ENCODE measurements at regions not wholly inside any gene's neighbourhood (a gene's known extent, or its start where the extent isn't known, plus 50 kb on each side); places are given as distances from the start of the nearest gene placed in this dataset.
"Not testable (repeated sequence)": the region's sequence is repeated elsewhere in the genome, so short reads cannot be mapped to it uniquely, and the experiment has no call there.

DNA sequence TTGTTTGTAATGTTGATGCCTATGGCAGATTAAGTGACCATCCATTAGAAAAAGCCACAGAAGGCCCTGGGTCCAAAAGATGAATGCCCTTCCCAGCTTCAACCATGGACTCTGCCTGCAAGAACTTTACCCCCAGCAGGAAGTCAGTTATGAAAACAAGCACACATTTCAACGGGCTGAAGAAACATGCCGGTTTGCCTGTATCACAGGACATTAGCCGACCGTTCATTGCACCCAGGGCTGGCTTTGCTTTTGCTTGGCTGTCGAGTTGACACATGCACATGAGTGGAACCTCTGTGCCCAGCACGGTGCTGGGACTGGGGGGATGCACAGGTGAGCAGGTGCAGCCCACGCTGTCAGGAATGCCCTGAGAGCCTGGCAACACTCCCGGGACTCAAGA is 1087.0 kb downstream of the BCL11B start:
- no peak for DNase-seq

DNA sequence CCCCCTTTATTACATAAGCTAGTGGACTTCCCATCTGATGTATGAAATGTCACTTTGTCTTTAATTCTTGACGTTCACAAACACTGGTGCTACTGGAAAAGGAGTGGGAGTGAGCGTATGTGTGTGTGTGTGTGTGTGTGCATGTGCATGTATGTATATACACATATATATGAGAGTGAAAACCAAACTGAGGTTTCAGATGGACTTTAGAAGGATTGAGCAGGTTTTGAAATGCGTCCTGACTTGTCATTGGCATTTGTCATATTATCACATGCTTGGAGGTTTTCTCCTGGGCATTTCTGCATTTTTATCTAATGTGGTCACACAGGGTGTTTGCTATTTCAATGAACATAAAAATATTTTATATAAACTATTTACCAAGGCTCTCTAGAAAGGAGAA is 1085.9 kb downstream of the BCL11B start:
- no peak for DNase-seq

DNA sequence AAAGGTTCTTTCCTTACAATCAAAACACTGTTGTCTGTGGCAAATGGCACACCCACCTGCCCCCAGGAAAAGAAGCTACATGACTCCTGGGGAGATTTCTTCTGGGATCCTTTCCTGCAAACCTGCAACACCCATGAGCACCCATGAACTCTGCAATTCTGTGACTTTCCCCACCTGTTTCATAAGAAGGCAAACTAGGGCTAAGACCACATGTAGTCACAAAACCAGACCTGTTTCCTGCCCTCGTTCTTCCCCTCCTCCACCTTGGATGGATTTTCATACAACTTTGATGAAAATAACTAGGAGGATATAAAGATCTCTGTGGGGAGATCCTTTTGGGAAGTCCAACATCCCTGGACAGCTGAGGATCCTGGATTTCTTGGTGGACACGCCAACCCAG is 1084.7 kb downstream of the BCL11B start:
- no peak for DNase-seq

DNA sequence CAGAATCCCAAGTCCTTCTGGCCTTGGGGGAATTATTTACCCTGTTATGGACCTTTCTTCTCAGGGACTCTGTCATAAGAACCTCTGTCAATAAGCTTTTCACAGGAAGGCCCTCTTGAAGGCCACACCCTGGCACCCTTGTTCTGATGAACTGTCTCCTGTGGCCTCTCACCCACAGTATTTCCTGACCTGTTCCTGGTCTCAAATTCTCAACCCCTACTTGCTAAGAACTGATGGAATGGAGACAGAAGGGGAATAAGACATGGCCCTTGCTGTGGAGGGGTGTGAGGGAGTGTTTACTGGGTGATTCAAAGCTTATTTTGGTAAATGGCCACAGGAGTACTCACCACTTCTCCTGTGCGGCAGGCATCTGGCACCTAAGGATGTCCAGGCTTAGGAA is 1082.9 kb downstream of the BCL11B start:
- no peak for DNase-seq

DNA sequence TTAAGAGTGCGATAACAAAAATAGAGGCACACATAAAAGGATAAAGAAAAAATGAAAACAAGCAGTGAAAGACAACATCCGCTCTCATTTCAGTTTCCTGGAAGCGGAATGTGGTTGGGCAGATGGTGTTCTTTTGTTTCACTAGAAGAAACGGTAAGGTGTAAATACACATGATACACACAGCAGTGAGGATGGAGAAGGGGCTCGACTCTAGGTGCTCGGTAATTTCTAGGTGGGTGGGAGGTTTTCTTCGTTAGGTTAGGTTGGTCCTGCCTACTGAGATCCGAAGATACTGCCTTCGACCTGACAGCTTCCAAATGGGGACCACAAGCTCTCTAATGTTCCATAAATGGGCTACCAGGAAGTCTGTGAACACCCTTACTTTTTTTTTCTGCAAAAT is 1082.5 kb downstream of the BCL11B start:
- DNase-seq = no peak

DNA sequence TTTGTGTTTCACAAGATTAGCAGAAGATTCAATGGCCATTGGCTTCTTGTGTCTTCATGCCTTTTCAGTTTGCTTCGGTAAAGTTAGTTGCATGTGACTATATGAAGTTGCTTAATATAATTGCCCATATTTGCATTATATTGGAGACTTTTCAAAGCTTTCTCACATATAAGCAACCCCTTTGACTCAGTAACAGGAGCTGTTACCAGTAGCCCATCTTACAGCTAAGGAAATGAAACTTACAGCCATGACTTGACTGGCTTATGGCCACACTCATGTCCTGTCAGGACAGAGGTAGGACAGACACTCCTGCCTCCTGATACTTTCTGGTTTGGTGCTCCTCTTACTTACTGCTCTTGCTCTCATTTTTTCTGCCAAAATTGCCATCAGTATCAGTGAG is 1082.1 kb downstream of the BCL11B start:
- no peak for DNase-seq

DNA sequence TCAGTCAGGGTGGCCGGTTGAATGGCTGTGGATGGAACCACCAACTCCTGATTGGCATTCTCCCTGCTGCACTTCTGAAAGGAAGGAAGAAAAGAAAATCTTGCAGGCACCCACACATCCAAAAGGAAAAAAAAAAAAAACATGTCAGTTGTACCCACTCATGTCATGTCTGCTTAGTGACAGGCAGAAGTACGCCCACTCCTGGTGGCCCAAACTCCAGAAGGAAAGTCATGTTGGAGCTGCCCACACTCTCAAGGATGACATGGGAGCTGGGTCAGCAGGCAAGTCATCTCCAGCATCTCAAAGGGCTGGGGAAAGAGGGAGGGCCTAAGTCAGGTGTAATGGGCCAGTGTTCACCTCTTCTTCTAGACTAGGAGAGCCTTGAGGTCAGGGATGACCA is 1079.1 kb downstream of the BCL11B start:
- no peak for DNase-seq

DNA sequence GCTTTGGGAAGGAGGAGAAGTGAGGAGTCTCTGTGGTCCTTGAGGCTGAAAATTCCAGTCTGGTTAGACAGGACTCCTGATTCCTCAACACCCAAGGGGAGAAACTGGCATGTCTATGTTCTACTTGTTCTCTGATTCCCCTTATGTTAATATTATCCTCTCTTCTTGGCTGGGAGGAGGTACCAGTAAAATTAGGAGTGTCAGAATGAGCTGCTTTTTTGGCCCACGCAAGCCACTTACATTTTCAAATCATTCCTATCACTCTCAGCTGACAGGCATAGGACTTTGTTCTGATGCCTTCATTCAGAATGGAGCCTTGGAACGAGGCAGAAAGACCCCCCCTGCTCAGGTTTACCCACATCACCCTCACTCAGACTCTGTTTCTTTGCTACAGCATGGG is 1077.2 kb downstream of the BCL11B start:
- DNase-seq = no peak

DNA sequence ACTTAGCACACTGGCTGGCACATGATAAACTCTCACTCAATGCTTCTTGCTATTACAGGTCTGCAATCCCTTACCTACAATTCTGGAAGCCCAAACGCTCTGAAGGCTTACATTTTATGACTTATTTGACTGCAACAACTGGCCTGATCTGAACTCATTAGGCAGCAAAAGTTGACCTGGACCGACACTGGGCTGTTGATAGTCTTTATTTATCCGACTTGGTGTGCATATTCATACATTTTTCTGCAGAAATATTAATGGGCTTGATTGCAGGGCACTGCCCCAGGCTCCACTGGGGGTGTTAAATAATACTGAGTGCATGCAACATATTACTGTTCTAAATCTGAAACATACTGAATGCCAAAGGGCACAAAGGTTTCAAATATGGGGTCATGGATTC is 1076.7 kb downstream of the BCL11B start:
- no peak for DNase-seq

DNA sequence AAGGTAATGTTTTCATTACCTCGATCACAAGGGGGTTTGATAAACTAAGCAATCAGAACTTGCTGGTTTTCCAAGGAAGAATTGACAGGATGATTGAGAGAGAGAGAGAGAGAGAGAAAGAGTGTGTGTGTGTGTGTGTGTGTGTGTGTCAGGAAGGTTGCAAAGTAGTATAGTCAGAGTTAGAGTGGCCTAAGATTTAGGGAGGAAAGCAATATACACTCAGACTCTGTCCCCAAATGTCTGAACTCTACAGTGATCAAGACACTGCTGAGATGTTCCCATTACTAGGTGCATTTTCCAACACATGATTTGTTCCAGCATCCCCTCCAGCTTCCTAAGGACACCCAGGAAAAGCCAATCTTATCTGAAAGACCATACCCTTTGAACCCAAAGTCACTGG is 1074.1 kb downstream of the BCL11B start:
- no peak for DNase-seq

DNA sequence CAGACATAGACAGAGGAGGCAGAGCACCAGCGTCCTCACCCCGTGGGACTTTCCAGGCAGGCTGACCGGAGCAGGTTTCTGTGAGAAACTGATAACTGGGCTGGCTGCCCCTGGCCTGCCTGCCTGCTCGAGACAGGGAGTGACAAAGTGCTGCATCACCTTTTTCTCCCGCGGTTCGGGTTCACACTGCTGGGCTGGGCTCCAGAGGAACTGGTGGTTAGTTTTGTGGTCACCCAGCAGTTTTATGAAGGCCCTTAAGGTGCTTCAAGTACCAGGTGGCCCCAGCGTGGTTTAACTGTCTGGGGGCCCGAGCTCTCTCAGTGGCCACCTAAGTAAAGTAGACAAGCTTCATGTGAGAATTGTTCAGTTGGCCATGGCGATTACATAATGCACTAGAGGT is 1073.6 kb downstream of the BCL11B start:
- no peak for DNase-seq

DNA sequence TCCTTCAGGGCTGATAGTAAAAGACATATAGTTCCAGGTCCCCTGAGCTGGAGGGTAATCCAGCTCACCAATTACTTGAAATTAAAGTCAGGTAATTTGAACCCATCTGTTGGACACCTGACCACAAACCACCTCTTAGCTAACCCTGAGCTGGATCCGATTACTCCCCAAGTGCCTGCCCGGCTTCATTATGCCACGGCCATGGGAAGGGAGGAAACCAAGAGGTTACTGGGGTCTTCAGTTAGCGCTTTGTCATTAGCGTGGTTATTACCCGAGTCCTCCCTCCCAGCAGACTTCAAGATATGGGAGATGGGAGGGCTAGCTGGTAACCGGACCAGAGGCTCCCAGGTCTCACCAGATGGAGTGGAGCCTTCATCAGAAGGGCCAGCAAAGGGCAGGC is 1071.4 kb downstream of the BCL11B start:
- no peak for DNase-seq

DNA sequence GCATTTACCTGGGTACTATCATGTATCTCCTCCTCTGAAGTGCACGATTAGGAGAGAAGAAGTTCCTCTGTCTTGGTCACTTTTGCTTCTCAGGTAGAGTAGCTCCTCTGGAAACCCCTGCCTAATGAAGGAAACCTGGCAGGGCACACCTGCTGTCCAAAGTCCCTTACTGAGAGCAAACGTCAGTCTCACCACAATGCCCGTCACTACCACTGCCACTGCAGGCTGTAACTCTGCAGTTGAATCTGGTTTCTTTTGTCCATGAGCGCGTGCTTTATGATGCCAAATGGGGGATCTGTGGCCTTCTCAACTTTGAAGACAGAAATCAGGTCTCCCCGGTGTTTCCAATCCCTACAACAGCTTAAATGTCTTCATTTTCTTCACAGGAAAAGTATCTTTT is 1068.6 kb downstream of the BCL11B start:
- DNase-seq = no peak

DNA sequence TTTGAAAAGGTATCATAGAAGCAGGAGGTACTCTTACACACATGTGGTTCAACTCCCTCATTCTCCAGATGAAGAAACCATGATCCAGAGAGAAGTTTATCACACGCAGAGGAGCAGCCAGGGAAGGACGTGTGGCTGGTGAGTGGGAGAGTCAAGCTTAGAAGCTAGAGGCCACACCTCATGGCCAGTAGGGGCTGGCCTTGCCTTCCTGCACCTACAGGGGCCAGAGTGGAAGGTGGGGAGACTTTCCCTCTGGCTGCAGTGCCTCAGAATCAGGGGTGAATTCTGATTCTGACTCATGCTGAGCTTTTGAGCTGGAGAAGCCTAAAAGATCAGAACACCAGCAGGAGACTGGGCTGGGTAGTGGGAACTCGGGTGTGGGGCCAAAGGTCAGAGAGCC is 1067.9 kb downstream of the BCL11B start:
- DNase-seq = no peak

DNA sequence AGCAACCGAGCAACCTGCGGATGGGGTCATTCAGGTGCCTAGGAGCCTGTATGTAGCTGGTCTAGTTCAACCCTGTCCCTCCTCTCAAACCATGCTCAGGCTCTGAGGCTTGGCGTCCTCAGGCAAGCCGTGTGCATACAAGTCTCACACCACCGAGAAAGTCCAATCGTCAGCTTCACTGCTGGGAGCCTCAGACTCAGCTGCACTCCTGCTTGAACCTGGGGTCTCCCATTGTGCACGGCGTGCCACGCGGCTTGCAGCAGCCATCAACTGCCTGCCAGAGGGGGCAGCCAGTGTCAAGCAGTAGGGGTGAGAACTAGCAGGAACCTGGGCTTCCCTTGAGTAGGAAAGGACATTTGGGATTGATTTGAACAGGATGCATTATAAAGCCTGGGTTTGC is 1064.6 kb downstream of the BCL11B start:
- no peak for DNase-seq

DNA sequence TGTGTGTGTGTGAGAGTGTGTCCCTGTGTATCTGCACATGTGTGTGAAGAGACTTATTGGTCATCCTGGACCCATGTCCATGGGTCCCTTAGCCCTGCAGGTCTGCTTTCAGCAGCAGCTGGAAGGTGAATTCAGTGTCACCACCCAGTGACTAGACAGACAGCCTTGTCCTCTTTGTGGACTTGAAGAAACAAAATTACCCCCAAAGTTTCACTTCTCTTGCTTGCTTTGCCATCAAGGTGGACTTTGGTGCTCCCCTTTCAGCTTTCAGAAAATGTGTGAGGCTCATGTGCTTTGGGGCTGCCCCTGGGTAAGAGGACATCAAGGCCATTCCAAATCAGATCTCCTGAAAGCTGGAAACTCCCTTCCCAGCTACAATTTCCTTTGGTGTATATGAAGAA is 1063.8 kb downstream of the BCL11B start:
- no peak for DNase-seq

DNA sequence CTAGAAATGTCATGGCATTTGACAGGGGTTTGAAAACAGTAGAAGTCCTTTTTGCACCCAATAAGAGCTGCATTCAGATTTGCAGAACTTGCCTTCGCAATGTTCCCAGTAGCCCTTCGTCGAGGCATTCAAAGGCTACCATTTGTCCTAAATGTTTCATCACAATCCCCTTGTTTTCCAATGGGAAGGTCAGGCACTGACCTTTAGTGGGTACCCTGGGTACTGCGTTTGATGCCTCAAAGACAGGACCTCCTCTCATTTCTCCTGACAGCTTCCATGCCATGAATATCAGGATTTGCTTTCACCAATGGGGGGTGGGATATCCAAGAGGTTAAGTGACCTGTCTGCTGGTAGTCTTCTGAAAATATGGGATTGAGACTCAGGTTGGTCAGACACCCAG is 1063.1 kb downstream of the BCL11B start:
- DNase-seq = no peak

DNA sequence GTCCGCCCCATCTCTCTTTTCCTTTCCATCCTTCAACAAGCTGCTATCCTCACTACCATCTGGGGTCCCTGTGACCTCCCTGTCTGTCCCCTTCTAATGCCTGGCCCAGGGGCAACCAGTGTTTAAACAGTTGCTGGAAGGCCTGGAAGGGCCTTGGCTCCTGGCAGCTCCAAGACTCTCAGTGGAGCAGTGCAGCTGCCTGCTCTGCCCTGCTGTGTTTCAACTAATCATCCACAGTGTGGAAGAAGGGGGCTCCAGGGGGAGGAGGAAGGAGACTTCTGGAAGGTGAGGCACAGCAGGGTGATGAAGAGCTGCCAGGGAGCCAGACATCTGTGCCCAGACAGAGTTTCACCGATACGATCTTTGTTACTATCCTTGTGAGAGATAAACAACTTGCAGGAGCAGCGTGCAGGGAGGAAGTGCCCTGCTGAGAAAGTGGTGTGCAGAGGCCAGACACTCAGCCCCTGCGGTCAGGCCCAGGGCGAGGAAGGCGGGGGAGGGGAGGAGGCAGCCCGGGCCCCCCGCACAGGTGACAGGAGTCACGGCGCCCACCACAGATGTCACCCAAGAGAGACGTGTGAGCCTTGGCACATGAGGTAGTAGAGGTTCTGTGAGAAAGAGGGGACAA is 1061.8 kb downstream of the BCL11B start:
- no peak for DNase-seq

DNA sequence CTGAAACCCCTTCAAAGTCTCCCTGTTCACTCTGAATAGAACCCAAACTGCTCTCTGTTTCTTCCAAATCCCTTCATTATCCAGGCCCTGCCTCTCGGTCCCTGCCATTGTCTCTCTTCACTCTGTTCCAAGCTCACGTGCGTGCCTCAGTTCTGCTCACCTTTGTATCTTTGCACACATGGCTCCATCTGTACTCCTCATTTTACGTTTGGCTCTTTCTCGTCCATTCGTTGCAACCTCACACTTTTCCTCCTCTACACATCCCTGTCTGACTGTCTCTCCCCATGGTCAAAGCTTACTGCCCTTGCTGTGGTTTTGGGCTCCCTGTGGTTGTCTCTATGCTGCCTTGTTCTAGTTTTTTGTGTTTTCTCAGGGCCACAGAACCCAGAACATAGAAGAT is 1054.5 kb downstream of the BCL11B start:
- DNase-seq = no peak

DNA sequence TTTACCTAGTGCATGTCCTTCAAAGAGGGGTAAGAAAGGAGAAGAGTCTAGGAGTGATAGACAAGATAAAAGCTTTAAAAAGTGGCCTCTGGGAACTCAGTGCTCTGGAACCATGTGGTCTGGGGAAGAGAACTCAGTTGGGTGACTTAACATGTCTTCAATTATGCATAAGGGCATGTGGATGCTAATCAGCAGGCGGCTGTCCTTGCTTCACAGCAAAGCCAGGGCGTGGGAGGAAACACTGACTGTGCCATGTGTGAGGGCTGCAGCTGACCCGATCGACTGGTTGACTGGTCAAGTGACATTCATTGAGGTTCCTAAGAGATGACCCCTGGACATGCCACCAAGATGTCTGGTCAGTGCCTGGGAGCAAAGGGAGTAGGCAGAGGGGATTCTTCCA is 1053.8 kb downstream of the BCL11B start:
- DNase-seq = no peak

DNA sequence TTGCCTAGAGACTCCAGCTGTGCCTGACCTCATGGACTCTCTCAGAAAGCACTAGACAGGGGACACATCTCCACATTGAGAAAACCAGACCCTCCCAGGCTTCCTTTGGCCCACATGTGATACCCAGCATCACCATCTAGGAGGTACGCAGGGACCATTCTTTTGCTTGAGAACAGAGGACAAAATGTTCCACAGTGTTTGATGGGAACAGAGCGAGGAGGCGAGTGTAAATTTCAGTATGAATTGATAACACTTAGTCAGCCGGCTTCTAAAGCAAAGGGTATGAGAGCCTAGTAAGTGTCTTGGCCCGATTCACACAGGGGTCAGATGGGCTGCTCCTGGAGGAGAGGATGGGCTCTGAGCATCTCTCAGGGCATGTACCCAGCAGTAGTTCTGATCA is 1052.4 kb downstream of the BCL11B start:
- DNase-seq = no peak

DNA sequence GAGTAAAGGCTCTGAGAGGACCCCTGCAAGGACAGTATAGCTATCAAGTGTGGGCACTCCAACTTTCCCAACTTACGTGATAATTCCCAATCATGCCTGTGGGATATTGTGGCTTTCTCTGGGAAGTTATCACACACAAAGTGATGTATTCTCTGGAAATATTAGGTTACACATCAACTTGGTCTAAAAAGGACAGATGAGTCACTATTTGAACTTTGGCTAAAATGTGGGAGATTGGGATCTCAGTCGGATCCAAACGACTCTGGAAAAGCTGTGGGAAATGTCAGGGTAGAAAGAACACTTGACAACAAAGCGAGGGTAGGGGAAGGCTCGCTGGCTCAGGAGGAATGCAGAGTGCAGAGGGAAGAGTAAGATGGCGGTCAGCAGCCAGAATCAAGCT is 1048.9 kb downstream of the BCL11B start:
- no peak for DNase-seq

DNA sequence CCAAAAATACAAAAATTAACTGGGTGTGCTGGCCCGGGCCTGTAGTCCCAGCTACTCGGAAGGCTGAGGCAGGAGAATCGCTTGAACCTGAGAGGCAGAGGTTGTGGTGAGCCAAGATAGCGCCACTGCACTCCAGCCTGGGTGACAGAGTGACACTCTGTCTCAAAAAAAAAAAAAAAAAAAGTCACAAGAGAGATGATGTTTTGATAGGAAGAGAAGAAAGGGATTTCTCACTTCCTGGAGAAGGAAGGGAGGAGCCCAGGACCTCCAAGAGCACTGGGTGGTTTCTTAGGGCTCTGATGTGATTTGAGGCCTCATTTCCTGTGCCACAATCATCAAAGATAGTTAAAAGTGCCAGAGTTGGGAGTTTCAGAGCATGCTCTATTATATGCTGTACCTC is 1048.3 kb downstream of the BCL11B start:
- DNase-seq = not testable (repeated sequence)

DNA sequence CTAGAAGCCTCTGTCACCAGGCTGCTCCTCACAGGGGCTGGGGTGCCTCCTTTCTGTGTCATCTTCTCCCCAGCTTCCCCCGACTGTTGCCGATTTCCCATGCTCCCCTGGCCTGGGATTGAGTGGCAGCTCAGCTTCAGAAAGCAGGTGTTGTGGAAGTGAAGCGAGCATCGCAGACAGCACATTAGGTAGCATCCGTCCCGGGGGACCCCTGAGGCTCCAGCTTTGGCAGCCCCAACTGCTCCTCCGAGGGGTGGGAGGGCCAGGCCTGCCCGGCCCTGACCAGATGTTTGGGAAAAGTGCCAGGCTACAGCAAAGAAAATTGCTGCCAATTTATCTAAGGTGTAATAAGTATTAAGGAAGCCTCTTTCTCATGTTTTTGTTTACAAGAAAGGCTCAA is 1045.6 kb downstream of the BCL11B start:
- DNase-seq = no peak

DNA sequence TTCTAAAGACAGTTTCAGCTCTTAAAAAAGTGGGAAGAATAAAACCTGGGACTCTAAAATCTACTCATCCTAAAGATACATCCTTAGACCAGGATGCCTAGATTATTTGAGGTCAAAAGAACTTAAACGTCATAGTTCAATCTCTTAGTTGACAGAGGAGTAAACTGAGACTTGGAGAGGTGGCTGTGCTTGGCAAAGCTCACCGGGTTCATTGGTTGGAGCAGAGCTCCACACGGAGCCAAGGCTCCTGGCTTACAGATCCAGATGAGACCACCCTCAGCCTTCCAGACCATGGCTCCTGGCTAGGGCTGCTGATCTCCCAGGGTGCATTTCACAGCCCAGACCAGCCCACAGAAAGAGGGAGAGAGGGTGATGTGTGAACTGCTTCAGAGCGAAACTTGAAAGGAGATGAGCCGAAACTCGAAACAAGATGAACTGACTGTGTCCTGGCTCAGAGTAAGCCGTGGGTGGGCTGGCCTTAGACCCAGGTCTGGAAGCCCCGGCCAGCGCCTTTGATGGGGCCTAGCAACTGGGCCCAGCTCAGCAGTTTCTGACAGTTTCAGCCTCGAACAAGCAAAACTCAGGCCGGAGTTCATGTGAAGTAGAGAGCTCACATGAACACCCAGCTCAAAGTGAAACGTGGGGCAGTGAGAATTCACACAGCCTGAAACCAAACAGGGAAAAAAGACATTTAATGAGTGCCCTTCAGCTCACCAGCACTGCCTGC is 1044.8 kb downstream of the BCL11B start:
- DNase-seq = no peak

All from suppressor macrophage treated with lipopolysaccharide for 4 hours (primary cell).